ENCODE measurements at regions not wholly inside any gene's neighbourhood (a gene's known extent, or its start where the extent isn't known, plus 50 kb on each side); places are given as distances from the start of the nearest gene placed in this dataset.

- TF ChIP-seq POLR2AphosphoS5 (IDR thresholded peaks at IDR 0.05; ENCODE audit: borderline replicate concordance, low read depth, low read length), result no peak
- TF ChIP-seq EZH2 (IDR thresholded peaks at IDR 0.05), result no peak
- TF ChIP-seq FOXP2 (optimal IDR thresholded peaks at IDR 0.05; ENCODE audit: control extremely low read depth, extremely low read length, insufficient read depth), result no peak
Measured at GRCh38 chr2:5544205-5544786, 147.9 kb upstream of the SOX11 start.
